ENCODE measurements at regions not wholly inside any gene's neighbourhood (a gene's known extent, or its start where the extent isn't known, plus 50 kb on each side); places are given as distances from the start of the nearest gene placed in this dataset.

GRCh38 chr2:7673853-7674252 lies 756.6 kb downstream of the RNF144A start:
- 73 to 76% methylated on average over 2 of the region's 2 CpGs for WGBS, 2 donors
- no peaks in the 10 kb centered on the region for H3K4me1 ChIP-seq
- no peak for DNase-seq
- intact Hi-C loops (cut with DNase I), result no loop called here
- no peaks in the 10 kb centered on the region for H3K9me3 ChIP-seq
- H3K36me3 ChIP-seq, result no peaks in the 10 kb centered on the region
- no peak overlapping the region for H3K27ac ChIP-seq
- TF ChIP-seq POLR2A (IDR thresholded peaks at IDR 0.05), result no peak
- no peaks in the 10 kb centered on the region for H3K27me3 ChIP-seq
- no peak overlapping the region for H3K4me3 ChIP-seq

DNA sequence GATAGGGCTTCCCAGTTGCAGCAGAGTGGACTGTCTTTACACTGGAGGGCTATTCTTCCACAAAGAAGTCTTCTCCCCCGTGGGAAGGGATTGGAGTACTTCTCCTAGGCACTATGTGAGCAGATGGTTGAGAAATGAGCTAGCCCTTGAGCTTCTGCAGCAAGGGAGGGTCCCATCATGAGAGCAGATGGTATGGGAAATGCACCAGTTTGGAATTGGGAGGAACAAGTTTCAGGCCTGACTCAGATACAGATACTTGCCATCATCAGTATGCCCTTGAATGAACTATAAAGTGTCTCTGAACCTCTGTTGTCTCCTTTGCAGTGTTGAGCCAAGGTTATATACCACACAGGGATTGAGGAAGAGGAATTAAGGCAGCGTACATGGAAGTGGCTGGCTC lies 757.4 kb downstream of the RNF144A start:
- intact Hi-C loops (cut with DNase I), result no loop called here
- no peaks in the 10 kb centered on the region for H3K27me3 ChIP-seq
- WGBS, 2 donors, result 67 to 83% methylated on average over 2 of the region's 2 CpGs
- H3K9me3 ChIP-seq, result no peaks in the 10 kb centered on the region
- H3K27ac ChIP-seq, result no peak overlapping the region
- no peaks in the 10 kb centered on the region for H3K4me1 ChIP-seq
- TF ChIP-seq CTCF (IDR thresholded peaks at IDR 0.05), result no peak
- DNase-seq, result no peak
- H3K36me3 ChIP-seq, result no peaks in the 10 kb centered on the region
- no peak overlapping the region for H3K4me3 ChIP-seq

DNA sequence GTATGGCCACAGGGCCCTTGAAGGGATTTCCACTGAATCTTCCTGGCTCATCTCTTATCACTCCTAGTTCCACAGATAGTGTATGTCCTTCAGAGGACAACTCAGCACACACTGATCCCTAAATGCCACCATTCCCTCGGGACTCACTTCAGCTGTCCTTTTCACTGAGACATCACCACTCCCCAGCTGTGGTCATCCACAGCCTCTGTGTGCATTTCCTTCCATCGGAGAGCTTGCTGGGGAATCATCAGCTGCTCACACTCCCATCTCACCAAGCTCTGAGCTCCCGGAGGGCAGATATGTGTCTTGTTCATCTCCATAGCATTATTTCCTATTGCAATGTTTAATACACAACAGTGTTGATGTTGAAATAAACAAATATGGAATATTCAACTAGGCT lies 759.5 kb downstream of the RNF144A start:
- no peaks in the 10 kb centered on the region for H3K36me3 ChIP-seq
- no peak overlapping the region for H3K27ac ChIP-seq
- 80 to 82% methylated on average over 3 of the region's 3 CpGs for WGBS, 2 donors
- TF ChIP-seq POLR2A (IDR thresholded peaks at IDR 0.05), result no peak
- TF ChIP-seq CTCF (IDR thresholded peaks at IDR 0.05), result no peak
- H3K4me3 ChIP-seq, result no peak overlapping the region
- no peak for DNase-seq
- intact Hi-C loops (cut with DNase I), result no loop called here
- no peaks in the 10 kb centered on the region for H3K4me1 ChIP-seq
- H3K27me3 ChIP-seq, result no peaks in the 10 kb centered on the region
- H3K9me3 ChIP-seq, result no peaks in the 10 kb centered on the region

DNA sequence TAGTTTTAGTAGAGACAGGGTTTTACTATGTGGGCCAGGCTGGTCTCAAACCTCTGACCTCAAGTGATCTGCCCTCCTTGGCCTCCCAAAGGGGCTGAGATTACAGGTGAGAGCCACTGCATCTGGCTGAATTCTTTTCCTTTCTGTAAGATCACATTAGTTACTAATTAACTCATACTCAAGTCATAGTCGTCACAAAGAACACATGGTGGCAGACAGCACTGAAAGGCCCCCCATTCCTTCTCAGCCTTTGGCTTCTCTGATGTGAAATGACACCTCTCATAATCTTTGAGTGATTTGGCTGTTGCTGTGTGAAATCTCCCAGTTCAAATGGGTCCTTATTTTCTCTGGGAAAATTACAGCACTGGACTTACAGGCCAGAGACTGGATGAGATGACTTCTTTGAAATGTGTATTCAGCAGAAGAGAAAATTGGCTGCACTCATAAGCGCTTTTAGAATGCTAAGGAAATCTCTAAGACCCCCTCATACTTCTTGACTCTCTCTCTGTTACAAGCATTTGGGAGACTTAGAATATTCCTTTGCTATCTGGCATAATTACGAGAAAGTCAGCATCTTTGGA lies 764.8 kb downstream of the RNF144A start:
- 91 to 100% methylated on average over 3 of the region's 3 CpGs for WGBS, 2 donors
- no peak for TF ChIP-seq POLR2A (IDR thresholded peaks at IDR 0.05)
- TF ChIP-seq CTCF (IDR thresholded peaks at IDR 0.05), result no peak
- Histone ChIP-seq H3K27ac (no peak overlapping the region), H3K9me3 (no peaks in the 10 kb centered on the region), H3K4me1 (no peaks in the 10 kb centered on the region), H3K36me3 (no peaks in the 10 kb centered on the region), H3K4me3 (no peak overlapping the region), H3K27me3 (no peaks in the 10 kb centered on the region)
- DNase-seq, result no peak
- intact Hi-C loops (cut with DNase I), result no loop called here

DNA sequence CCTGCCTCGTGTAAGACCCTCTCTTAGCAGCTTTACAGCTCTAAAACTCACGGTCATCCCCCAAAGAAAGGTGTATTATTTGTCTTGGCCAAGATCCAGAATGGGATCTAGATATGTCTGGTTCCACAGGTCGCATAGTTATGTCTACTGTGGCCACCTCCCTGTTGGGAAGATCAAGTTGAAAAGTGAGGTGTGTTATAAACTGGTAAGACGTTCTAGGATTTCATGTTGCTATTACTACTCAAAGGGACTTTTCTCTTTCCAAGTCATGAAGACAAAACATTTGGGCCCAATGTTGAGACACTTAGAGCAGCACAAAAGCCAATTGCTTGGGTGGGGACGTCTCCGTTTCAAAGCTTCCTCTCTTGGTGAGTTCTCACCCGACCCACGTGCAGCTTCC lies 766.0 kb downstream of the RNF144A start:
- no peaks in the 10 kb centered on the region for H3K9me3 ChIP-seq
- WGBS, 2 donors, result 66% methylated on average over 7 to 8 of the region's 8 CpGs
- no peak for DNase-seq
- H3K4me1 ChIP-seq, result no peaks in the 10 kb centered on the region
- no peak for TF ChIP-seq CTCF (IDR thresholded peaks at IDR 0.05)
- no peak for TF ChIP-seq POLR2A (IDR thresholded peaks at IDR 0.05)
- H3K36me3 ChIP-seq, result no peaks in the 10 kb centered on the region
- H3K27ac ChIP-seq, result no peak overlapping the region
- intact Hi-C loops (cut with DNase I), result no loop called here
- H3K4me3 ChIP-seq, result no peak overlapping the region
- H3K27me3 ChIP-seq, result no peaks in the 10 kb centered on the region

DNA sequence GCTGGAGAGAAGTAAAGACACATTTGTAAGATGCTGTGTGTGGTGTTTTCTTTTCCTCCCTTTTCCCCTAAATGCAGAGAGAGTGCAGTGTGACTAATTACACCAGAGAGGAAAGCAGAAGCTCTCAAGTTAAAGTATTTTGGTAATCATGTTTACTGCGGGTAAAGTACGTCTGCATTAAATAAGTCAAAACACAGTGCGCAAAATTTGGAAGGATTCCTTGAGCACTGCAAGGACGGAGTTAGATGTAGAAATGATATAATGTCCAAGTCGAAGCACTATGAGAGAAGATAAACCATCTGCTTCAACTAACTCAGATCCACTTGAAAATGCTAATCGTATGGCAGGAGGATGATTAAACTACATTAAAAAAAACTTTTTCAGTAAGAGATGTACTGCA lies 766.5 kb downstream of the RNF144A start:
- 70 to 85% methylated on average over 6 of the region's 6 CpGs for WGBS, 2 donors
- DNase-seq, result no peak
- Histone ChIP-seq H3K4me1 (no peaks in the 10 kb centered on the region), H3K9me3 (no peaks in the 10 kb centered on the region), H3K36me3 (no peaks in the 10 kb centered on the region), H3K27ac (no peak overlapping the region), H3K27me3 (no peaks in the 10 kb centered on the region), H3K4me3 (no peak overlapping the region)
- intact Hi-C loops (cut with DNase I), result no loop called here
- TF ChIP-seq CTCF (IDR thresholded peaks at IDR 0.05) (no peak), POLR2A (IDR thresholded peaks at IDR 0.05) (no peak)
